GM21447 (cell line): ENCODE measurements at regions not wholly inside any gene's neighbourhood (a gene's known extent, or its start where the extent isn't known, plus 50 kb on each side); places are given as distances from the start of the nearest gene placed in this dataset.
"Not testable (repeated sequence)": the region's sequence is repeated elsewhere in the genome, so short reads cannot be mapped to it uniquely, and the experiment has no call there.

ENCODE experiments used
- ATAC-seq: cut with Tn5 transposase; IDR thresholded peaks from one replicate; pipeline ENCODE4 v1.9.1; 2021; ENCODE audit not compliant: unreplicated experiment

GRCh38 chr18:11511434-11512095 is 97.8 kb upstream of the SLC35G4 start:
- peak; percentile 97 for ATAC-seq

- ATAC-seq: no peak
Measured at GRCh38 chr18:11506856-11507255, 102.5 kb upstream of the SLC35G4 start.

- ATAC-seq: no peak
Measured at GRCh38 chr18:11505993-11506392, 103.4 kb upstream of the SLC35G4 start.

- no peak for ATAC-seq
Measured at GRCh38 chr18:11504962-11505361, 104.4 kb upstream of the SLC35G4 start.

- no peak for ATAC-seq
Measured at GRCh38 chr18:11502368-11502767, 107.0 kb upstream of the SLC35G4 start.

GRCh38 chr18:11501352-11501751 is 108.0 kb upstream of the SLC35G4 start:
- ATAC-seq: no peak

GRCh38 chr18:11500153-11501122 is 109.0 kb upstream of the SLC35G4 start:
- peak; percentile 77 for ATAC-seq

GRCh38 chr18:11498821-11499220 is 110.6 kb upstream of the SLC35G4 start:
- no peak for ATAC-seq

GRCh38 chr18:11497585-11497984 is 111.8 kb upstream of the SLC35G4 start:
- no peak for ATAC-seq

- no peak for ATAC-seq
Measured at GRCh38 chr18:11496526-11497172, 112.7 kb upstream of the SLC35G4 start.

- ATAC-seq: no peak
Measured at GRCh38 chr18:11495441-11495840, 114.0 kb upstream of the SLC35G4 start.

GRCh38 chr18:11494107-11494506 is 115.3 kb upstream of the SLC35G4 start:
- no peak for ATAC-seq

- ATAC-seq: no peak
Measured at GRCh38 chr18:11489266-11489899, 120.0 kb upstream of the SLC35G4 start.

- no peak for ATAC-seq
Measured at GRCh38 chr18:11488175-11488574, 121.2 kb upstream of the SLC35G4 start.

- ATAC-seq: no peak
Measured at GRCh38 chr18:11487390-11487789, 122.0 kb upstream of the SLC35G4 start.

GRCh38 chr18:11482271-11482670 is 127.1 kb upstream of the SLC35G4 start:
- ATAC-seq: no peak

- ATAC-seq: no peak
Measured at GRCh38 chr18:11480692-11481091, 128.7 kb upstream of the SLC35G4 start.

GRCh38 chr18:11479031-11479430 is 130.4 kb upstream of the SLC35G4 start:
- ATAC-seq: not testable (repeated sequence)

GRCh38 chr18:11470941-11471340 is 138.5 kb upstream of the SLC35G4 start:
- ATAC-seq: no peak

GRCh38 chr18:11468617-11469016 is 140.8 kb upstream of the SLC35G4 start:
- ATAC-seq: no peak

- no peak for ATAC-seq
Measured at GRCh38 chr18:11468120-11468519, 141.3 kb upstream of the SLC35G4 start.
